HCEC 1CT (cell line): ENCODE measurements at regions not wholly inside any gene's neighbourhood (a gene's known extent, or its start where the extent isn't known, plus 50 kb on each side); places are given as distances from the start of the nearest gene placed in this dataset.
A peak's percentile ranks its signal among the peaks of the same experiment; 100 is the strongest.
"Not testable (repeated sequence)": the region's sequence is repeated elsewhere in the genome, so short reads cannot be mapped to it uniquely, and the experiment has no call there.

ENCODE experiments used
- DNase-seq: peaks from one replicate; pipeline ENCODE4 v3.0.0-alpha.2; 2017

DNA sequence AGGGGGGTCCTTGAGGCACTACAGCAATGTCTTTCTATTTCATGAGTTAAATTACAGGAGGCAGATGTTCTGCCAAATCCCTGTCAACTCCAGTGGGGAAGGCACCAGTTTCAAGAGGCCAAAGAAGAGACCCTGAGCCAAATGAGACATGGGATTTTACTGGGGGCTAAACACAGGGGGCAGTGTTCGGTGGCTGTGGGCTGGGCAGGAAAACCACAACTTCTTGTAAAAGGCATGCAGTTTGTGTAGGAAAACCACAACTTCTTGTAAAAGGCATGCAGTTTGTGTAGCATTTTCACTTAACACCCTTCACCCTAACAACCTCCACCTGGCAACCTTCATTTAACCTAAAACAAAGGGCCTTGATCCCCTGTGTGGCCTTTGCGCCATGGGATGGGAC lies 61.0 kb downstream of the POLR2M start:
- DNase-seq, result no peak

DNA sequence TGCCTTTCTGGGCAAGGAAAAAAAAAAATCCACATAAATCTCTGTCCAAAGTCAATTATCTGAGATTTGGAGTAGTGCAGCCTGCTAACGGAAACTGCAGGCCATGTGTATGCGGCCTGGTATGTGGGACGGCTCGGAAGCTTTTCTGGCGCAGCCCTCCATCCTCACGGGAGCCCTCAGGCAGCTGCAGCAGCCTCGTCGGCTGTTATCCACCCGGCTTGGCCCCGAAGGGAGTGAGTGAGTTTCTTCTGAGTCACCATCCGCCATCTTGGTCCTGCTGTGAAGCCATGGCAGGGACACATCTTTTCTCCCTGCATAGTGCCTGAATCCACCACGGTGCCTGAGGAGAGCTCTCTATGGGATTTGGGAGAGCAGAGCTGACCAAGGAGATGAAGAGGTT lies 62.8 kb downstream of the POLR2M start:
- peak; percentile 43 for DNase-seq

DNA sequence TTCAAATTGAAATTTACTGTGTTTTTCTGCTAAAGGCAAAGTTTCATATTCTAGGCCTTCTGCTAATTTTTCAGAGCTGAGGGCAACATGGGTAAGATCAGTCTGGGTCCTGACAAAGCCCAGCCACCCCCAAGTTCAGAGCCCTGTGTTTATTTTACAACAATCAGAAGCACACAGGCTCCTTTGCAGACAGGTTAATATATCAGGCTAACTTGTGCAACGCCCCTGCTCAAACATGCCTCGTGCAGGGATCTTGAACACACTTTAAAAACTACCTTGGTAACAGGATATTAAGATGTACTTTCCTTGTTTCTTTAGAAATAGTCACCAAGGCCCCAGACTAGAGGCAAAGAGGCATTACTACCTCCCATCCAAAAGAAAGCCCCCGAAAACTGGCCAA lies 64.0 kb downstream of the POLR2M start:
- no peak for DNase-seq

DNA sequence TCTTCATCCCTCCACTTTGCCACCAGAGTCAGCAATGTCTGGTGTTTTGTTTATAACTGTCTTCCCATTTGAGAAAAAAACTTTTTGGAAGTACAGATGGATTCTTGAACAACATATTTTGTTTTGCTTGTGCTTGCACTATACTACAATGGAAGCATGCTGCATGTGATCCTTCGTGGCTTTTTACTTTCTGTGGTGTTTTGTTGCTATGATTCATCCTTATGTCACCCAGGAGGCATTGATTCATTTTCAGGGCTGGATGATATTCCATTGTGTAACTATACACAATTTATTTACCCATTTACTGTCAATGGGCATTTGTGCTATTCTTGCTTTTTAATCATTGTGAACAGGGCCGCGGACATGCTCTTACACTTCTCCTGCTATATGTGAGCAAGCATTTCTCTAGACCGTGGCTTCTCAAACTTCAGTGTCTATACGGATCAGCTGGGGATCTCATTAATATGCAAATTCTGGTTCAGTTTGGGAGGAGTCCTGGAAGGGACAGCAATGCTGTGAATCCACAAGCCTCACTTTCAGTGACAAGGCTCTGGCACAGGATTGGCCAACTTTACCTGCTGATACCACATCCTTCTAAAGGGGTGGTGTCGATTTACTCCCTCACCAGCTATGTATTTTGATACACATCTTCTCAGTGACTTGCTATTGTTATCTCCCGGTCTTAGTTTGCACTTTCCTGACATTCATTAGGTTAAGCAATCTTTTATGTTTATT lies 65.9 kb downstream of the POLR2M start:
- DNase-seq, result peak; percentile 49

DNA sequence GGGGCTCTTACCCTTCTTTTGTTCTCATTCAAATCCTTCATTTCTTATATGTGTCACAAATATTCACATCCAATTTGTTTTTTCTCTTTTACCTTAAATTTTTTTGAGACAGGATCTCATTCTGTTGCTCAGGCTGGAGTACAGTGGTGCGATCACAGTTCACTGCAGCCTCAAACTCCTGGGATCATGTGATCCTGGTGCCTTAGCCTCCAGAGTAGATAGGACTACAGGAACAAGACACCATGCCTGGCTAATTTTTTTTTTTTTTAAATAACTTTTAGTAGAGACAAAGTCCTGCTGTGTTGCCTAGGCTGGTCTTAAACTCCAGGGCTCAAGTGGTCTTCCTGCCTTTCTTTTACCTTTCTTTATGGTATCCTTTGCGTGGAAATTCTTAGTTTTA lies 66.5 kb downstream of the POLR2M start:
- DNase-seq, result no peak

DNA sequence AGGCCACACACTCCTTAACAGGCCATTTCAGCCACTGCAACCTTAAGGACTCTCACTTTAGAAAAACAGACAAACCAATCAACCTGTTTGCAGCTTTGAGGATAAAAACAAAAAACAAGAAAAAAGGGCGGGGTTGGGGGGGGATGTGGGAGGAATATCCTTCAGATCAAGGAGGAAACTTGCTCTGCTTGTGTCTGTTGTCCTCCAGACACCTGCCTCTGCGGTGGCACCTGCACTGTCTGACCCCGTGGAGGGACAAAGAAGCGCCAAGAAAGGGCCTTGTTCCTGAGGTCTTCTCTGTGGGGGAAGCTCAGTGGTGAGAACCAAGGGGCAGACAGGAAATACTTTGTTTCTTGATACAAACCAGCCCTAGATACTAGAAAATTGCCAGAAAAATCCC lies 70.5 kb downstream of the POLR2M start:
- no peak for DNase-seq

DNA sequence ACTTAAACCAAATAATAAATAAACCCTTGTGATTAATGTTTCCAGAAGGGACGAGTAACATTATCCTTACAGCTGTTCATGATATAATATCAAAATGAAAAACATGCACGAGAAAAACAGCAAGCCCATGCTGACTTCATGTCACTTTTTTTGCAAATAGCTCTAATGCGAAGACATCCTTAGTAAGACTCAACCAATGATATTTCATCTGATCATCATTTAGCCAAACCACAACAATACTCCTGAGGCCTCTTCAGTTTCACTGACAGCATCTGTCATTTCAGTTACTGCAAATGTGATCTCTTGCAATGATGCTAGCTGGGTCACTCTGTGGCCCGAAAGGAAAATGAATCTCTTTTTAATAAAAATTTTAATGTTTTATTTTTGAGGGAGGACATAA lies 74.0 kb downstream of the POLR2M start:
- DNase-seq, result no peak

DNA sequence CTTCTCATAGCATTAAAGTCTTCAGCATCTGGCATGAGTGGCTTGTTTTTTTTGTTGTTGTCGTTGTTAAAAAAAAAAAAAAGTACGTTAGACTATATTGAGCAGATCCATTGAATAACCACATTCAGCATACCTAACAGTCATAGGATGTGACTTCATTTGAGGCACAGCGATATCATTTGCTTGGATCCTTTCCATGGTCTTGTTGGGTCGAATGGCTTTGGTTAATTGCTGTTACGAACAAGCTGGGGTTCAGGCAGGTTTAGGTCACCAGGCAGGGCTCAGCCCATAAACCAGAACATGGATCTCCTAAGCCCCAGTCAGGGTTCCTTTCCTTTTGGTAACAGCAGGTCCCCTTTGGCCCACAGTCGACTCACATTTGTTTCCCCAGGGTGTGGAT lies 76.2 kb downstream of the POLR2M start:
- no peak for DNase-seq

DNA sequence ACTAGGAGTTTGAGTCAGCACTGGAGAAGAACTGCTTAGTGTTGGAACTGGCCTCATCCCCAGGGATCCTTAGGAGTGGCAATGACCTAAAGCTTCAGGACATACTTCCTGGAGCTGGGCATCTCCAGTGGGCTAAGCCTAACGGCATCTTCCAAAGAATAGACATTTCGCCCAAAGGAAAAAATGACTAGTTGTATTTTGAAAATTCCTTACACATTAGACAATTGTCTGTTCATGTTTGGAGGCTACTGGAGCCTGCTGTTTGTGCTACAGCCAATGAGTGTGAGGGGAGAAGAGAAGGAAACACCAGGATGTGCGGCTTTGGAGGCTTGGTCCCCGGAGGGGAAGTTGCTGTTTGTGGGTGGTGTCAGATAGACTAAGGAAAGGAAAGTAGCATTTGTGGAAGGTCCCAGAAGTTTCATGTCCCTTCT lies 77.6 kb downstream of the POLR2M start:
- DNase-seq, result no peak

DNA sequence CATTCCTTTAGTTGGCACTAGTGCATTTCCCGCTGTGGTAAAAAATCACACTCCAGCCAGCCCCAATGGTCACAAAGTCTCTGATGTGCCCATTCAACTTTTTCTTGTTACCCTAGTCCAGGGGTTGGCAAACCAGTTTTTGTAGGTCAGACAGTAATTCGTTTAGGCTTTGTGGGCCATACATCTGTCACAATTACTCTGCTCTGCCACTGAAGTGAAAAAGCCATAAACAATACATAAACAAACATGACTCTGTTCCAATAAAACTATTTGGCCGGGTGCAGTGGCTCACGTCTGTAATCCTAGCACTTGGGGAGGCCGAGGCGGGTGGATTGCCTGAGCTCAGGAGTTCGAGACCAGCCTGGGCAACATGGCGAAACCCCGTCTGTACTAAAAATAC lies 78.5 kb downstream of the POLR2M start:
- no peak for DNase-seq

DNA sequence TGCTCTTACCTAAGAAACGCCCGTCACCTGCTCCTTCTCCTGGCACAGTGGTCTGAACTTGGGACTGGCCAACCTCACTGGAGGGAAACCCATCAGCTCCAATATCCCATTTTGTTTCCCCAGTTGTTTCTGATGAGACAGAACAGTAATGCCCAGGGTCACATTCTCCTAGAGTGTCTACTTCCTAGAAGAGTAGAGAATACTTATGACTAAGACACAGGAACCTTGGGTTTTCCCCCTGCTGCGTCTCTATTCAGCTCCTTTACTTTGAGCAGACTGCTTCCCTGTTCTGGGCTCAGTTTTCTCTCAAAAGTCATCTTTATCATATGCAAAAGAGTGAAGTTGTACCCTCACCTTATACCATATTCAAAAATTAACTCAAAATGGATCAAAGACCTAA lies 79.4 kb downstream of the POLR2M start:
- DNase-seq, result no peak

DNA sequence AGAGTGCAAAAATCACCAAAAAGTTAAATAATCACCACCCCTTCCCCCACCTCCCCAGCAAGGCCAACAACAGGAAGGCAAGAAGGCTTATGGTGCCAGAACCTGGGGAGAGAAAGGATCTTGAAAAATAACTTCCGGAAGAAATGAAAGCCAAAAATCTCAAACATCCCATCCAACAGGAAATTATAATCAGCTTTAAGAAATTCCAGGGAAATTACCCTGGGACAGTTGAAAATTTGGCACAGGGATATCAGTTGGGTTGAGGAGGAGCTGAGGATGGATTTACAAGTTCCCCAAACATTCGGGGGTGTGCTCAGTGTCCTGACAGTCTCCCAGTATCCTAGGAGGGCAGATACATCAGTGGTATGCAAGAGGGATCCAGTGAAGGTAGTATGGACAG lies 82.7 kb downstream of the POLR2M start:
- DNase-seq, result no peak

DNA sequence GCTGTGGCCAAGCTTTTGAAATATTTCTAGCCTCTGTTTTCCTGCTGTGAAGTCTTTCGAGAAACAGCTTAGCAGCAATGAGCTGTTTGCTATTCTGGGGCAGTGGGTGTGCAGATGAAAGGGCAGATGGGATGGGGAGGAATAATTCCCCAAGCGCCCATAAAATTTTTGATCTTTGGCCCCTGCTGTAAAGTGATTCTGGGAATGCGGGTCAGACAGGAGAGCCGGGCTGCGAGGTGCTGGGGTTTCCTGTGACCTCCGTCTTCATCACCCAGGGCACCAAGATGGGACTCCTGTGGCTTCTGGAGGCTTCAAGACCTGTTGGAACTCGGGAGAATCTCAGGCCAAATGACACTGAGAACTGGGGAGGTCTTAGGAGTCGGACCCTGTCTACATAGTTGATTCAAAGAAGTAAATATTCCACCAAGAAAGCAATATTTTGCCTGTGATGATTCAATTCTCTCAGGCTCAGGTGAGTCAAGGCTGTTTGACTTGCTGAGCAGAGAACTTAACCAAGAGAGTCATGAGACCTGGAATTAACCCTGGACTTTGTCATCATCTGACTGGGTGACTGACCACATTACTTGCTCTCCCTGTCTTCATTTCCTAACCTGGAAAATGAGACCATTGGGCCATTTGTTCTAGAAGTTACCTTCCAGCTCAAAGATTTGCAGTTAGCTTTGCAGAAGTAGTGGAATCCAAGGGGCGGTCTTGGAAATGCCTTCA lies 86.4 kb downstream of the POLR2M start:
- no peak for DNase-seq

DNA sequence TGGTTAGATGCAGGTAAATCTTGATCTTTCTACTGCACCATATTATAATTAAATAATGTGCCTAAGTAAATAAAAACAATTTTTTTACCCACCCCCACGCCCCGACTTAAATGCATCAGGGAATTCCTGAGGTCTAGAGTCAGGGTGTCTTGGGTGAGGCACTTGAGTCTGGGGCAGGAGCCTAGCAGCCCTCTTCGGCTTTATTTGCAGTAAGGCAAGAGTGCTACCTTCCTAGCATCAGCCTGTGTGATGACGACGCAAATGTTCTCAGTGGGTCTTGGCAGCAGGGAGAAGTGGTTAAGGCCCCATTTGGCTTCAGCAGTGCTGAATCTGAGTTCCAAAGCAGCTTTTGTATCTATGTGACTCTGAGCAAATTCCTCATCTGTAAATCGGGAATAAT lies 88.7 kb downstream of the POLR2M start:
- DNase-seq, result no peak

DNA sequence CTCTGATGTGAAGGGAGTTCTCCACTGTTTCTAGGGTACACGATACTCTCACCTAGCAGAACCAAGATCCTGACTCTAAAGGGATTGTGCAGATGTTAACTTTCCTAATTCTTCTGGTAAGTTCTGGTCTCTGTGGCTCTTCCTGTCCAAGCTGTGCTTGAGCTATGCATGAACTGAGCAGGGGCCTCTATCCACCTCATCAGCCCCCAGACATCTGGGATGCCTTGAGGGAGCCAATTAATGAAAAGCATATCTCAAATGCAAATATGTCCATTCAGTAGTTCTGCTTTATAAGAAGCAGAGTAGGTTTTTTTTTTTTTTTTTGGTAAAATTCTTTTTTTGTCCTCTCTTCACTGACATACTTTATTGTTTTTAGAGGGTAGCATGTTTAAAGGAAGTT lies 89.6 kb downstream of the POLR2M start:
- DNase-seq, result no peak

DNA sequence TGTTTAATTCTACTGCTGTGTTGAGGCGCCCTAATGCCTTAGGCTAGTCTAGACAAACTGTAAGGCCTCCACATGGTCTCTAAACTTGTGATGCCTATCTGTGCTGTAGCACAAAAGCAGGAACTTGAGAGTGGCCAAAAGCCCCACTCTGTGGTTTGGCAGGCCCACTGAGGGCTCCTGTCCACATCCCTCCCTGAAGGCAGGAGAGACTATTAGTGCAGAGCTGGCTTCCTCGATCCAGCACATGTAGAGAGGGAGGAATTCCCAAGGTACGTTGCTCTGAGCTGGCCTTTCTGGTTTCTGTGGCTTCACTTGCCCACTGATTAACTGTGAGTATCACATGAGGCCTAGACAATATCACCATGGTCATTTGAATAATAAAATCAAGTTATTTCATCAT lies 90.6 kb downstream of the POLR2M start:
- DNase-seq, result no peak

DNA sequence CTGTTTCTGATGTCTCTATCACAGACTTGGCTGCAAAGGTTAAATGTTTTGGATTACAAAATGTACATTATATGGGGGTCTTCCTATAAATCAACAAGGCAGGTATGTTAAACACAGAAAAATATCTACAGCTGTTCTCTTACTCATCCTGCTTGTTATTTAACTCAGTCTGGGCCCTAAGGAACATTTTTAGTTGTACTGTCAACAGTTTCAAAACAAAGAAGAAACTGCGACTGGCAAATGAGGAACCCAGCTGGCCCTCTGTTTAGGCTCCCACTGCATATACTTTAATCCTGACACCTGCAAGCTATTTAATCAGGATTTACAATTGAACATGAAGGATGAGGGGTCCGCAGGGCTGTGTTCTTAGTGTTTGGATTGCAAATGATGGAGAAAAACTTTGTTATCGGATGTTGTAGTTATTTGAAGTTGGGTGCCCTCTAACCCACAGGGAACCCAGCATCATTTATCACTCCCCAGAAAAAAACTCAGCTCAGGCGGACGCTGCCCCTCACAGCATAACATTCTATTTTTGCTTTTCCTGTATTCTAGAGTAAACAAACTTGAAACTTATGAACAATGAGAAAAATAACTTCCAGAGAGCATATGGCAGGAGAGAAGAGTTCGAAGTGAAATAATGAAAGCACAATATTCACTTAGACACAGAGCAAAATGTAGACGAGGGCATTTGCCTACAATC lies 91.2 kb downstream of the POLR2M start:
- no peak for DNase-seq

DNA sequence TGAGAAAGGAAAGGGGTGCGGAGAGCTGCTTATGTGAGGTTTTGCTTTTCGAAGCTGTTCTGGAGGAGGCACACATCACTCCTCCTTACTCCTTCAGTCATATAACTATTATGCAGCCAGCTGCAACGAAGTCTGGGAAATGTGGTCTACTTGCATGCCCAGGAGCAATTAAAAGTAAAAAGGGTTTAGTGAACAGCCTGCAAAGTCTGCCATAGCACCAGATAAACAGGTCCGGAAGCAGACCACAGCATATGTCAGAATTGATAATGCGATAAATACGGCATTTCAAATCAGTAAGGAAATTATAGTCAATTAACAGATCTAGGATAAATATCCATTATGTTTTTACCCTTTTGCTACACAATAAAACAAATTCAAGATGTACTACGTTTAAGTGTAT lies 99.5 kb downstream of the POLR2M start:
- no peak for DNase-seq

DNA sequence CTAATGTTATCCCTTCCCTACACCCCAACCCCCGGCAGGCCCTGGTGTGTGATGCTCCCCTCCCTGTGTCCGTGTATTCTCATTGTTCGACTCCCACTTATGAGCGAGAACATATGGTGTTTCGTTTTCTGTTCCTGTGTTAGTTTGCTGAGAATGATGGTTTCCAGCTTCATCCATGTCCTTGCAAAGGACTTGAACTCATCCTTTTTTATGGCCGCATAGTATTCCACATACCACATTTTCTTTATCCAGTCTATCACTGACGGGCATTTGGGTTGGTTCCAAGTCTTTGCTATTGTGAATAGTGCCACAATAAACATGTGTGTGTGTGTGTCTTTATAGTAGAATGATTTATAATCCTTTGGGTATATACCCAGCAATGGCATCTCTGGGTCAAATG lies 102.8 kb downstream of the POLR2M start:
- DNase-seq, result not testable (repeated sequence)

DNA sequence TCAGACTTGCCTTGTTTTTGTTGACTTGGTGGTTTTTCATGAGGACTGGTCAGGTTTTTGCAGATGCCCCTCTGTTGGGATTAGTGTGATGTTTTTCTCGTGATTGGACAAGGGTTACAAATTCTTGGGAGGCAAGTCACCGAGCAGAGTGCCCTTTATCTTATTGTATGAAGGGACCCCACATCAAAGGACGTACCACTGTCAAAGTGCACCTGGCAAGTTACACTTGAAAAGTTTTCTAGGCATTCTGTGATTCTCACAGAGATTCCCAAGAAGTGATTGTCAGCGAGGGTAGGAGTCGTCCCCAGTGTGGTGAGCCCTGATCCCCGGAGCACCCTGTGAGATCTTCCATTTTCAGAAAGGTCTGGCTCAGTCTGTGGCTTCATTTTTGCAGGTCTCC lies 110.1 kb downstream of the POLR2M start:
- DNase-seq, result no peak

DNA sequence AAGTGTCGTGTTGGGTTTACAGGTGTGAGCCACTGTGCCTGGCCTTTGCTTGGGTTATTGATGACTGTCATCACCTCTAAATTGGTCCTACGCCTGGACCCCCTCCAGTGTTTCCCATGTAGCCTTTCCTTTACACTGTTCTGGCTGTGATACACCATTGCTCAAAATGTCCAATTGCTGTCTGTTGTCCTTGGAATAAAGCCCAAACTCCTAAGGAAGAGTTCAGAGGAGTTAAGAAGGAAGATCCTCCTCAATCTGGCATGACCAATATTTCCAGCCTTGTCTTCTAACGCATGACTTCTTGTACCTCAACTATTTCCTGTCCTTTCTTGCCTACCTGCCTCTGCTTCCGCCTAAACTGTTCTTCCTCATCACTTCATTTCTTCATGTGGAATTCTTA lies 113.1 kb downstream of the POLR2M start:
- DNase-seq, result no peak

DNA sequence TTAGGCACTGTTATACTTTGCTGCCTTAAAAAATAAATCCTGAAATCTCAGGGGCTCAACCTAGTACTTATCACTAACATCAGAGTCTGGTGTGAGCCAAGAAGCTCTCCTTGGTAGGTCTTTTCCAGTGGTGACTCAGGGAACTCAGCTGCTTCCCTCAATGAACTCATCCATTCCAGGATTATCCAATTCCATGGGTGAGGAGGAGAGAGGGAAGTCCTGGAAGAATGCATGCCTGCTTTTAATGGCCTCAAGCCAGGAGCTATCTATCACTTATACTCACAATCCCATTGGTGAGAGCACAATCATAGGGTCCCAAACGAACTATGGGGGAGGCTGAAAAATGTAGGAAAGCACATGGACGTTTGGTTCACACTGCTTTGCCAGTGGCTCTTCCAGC lies 113.6 kb downstream of the POLR2M start:
- DNase-seq, result peak; percentile 5

DNA sequence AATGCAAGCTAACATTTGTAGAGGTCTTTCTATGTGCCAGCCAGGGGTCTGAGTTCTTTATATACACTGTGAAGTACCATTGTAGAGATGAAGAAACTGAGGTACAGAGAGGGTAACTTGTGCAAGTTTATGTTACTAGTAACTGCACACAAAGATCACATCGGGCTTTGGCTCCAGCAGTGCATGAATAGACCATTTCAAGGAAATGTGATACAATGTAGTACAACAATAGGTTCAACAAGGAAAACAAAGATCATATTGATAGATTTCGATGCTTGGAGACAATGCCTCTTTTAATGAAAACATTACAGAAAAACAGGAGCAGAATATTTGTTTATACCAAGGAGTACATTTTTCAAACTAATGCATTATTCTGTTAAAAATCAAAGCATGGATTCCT lies 115.3 kb downstream of the POLR2M start:
- DNase-seq, result no peak

DNA sequence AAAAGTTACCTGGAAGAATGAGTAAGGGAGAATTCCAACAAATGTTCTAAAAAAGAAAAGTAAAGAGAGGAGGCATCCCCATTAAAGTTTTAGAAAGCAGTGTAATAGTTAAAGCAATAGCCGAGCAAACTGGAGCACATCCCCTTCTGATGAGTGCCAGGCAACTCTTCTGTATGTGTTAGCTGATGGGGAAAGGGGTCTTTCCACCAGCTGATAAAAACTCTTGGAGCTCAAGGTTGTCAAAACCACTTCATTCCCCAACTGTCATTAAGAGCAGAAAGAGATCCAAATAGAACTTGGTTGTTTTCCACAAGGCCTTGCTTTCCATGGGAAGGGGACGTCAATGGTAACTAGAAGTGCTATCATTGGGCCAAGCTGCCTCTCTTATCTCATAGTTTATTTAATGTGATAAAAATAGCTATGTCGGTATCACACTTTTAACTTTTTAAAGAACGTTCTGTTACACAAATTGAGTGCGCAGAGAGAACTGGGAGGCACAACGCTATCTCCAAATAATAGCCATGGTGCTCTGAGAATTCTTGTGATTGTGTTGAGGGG lies 116.9 kb downstream of the POLR2M start:
- no peak for DNase-seq
